ENCODE measurements at regions not wholly inside any gene's neighbourhood (a gene's known extent, or its start where the extent isn't known, plus 50 kb on each side); places are given as distances from the start of the nearest gene placed in this dataset.

GRCh38 chr11:86185381-86185750, 59.2 kb upstream of the EED start:
- no peak overlapping the region for H3K4me3 ChIP-seq
- no peak overlapping the region for H3K27ac ChIP-seq
- H3K9me3 ChIP-seq (ENCODE audit: low read depth): no peaks in the 10 kb centered on the region
- no peaks in the 10 kb centered on the region for H3K36me3 ChIP-seq
- no peaks in the 10 kb centered on the region for H3K27me3 ChIP-seq
- DNase-seq (ENCODE audit: low read depth in 1 of 2, low spot score in 1 of 2): no peak
- no peak for TF ChIP-seq CTCF (IDR thresholded peaks at IDR 0.05; ENCODE audit: low read depth, low read length)
- H3K4me1 ChIP-seq (ENCODE audit: low read depth): no peaks in the 10 kb centered on the region

- H3K9me3 ChIP-seq (ENCODE audit: low read depth): no peaks in the 10 kb centered on the region
- no peak overlapping the region for H3K4me3 ChIP-seq
- H3K27ac ChIP-seq: no peak overlapping the region
- no peaks in the 10 kb centered on the region for H3K27me3 ChIP-seq
- H3K4me1 ChIP-seq (ENCODE audit: low read depth): no peaks in the 10 kb centered on the region
- H3K36me3 ChIP-seq: no peaks in the 10 kb centered on the region
- DNase-seq (ENCODE audit: low read depth in 1 of 2, low spot score in 1 of 2): no peak
- TF ChIP-seq CTCF (IDR thresholded peaks at IDR 0.05; ENCODE audit: low read depth, low read length): no peak
Observed at GRCh38 chr11:86184728-86185380, 59.7 kb upstream of the EED start.

- Histone ChIP-seq H3K4me1 (ENCODE audit: low read depth) (no peaks in the 10 kb centered on the region), H3K27ac (no peak overlapping the region), H3K27me3 (no peaks in the 10 kb centered on the region), H3K4me3 (no peak overlapping the region), H3K36me3 (no peaks in the 10 kb centered on the region), H3K9me3 (ENCODE audit: low read depth) (no peaks in the 10 kb centered on the region)
- TF ChIP-seq CTCF (IDR thresholded peaks at IDR 0.05; ENCODE audit: low read depth, low read length): no peak
- peak in 1 of 2 donors; percentile 43 for DNase-seq (ENCODE audit: low read depth in 1 of 2, low spot score in 1 of 2)
Observed at GRCh38 chr11:86183694-86184093, 60.9 kb upstream of the EED start.

- H3K27ac ChIP-seq: no peak overlapping the region
- TF ChIP-seq CTCF (IDR thresholded peaks at IDR 0.05; ENCODE audit: low read depth, low read length): no peak
- no peak overlapping the region for H3K4me3 ChIP-seq
- no peak for DNase-seq (ENCODE audit: low read depth in 1 of 2, low spot score in 1 of 2)
- no peaks in the 10 kb centered on the region for H3K27me3 ChIP-seq
- no peaks in the 10 kb centered on the region for H3K9me3 ChIP-seq (ENCODE audit: low read depth)
- H3K36me3 ChIP-seq: no peaks in the 10 kb centered on the region
- no peaks in the 10 kb centered on the region for H3K4me1 ChIP-seq (ENCODE audit: low read depth)
Observed at GRCh38 chr11:86182976-86183584, 61.5 kb upstream of the EED start.

- no peaks in the 10 kb centered on the region for H3K36me3 ChIP-seq
- H3K27me3 ChIP-seq: no peaks in the 10 kb centered on the region
- TF ChIP-seq CTCF (IDR thresholded peaks at IDR 0.05; ENCODE audit: low read depth, low read length): no peak
- H3K4me3 ChIP-seq: no peak overlapping the region
- no peaks in the 10 kb centered on the region for H3K4me1 ChIP-seq (ENCODE audit: low read depth)
- no peak for DNase-seq (ENCODE audit: low read depth in 1 of 2, low spot score in 1 of 2)
- no peaks in the 10 kb centered on the region for H3K9me3 ChIP-seq (ENCODE audit: low read depth)
- H3K27ac ChIP-seq: no peak overlapping the region
Observed at GRCh38 chr11:86181379-86181778, 63.2 kb upstream of the EED start.
